Common myeloid progenitor, CD34-positive (primary cell): ENCODE measurements at regions not wholly inside any gene's neighbourhood (a gene's known extent, or its start where the extent isn't known, plus 50 kb on each side); places are given as distances from the start of the nearest gene placed in this dataset.

Experiments used
- CTCF ChIA-PET: fragments of 350-600 bp; sonication (Branson Sonifier 250); formaldehyde crosslinking; loops from one replicate; lab custom pipeline; 2021; ENCODE audit warnings: antibody characterized with exemption; lab: Charles Lee
- POLR2A ChIA-PET: fragments of 350-600 bp; sonication (Branson Sonifier 250); formaldehyde crosslinking; loops from one replicate; lab custom pipeline; 2021; ENCODE audit warnings: antibody characterized with exemption; lab: Charles Lee
- DNase-seq, 3 donors: peaks; one replicate each; pipeline versions ENCODE4 v3.0.0 to v3.0.0-alpha.2; 2013
- H3K27ac ChIP-seq, 2 experiments: 1 replicate in 1 of 2; 2 replicates in 1 of 2; pipeline ENCODE4 v1.7.0; 2013; ENCODE audit warnings: inconsistent platforms in 2 of 2, low read length in 2 of 2, mild to moderate bottlenecking in 2 of 2, low read depth in 1 of 2, moderate library complexity in 1 of 2; ENCODE audit not compliant: severe bottlenecking in 2 of 2, insufficient read depth in 1 of 2, poor library complexity in 1 of 2
- H3K27me3 ChIP-seq, 5 experiments: replicated peaks in 2 of 5; 1 replicate in 3 of 5; 2 replicates in 2 of 5; pipeline versions ENCODE4 v1.6.1 to v1.7.0; 2013; ENCODE audit warnings: low read length in 4 of 5, mild to moderate bottlenecking in 2 of 5, moderate library complexity in 2 of 5, inconsistent platforms in 1 of 5; ENCODE audit not compliant: insufficient read depth in 5 of 5, control insufficient read depth in 4 of 5
- H3K36me3 ChIP-seq, 4 experiments: 1 replicate in 2 of 4; 2 replicates in 2 of 4; pipeline versions ENCODE4 v1.6.1 to v1.7.0; 2013; ENCODE audit warnings: low read length in 3 of 4, control low read depth in 1 of 4, mild to moderate bottlenecking in 1 of 4; ENCODE audit not compliant: control insufficient read depth in 4 of 4, insufficient read depth in 4 of 4
- H3K4me1 ChIP-seq, 4 experiments: 1 replicate in 3 of 4; 2 replicates in 1 of 4; pipeline versions ENCODE4 v1.6.1 to v1.7.1; 2013; ENCODE audit warnings: low read length in 3 of 4, mild to moderate bottlenecking in 3 of 4, control low read depth in 1 of 4, inconsistent platforms in 1 of 4, moderate library complexity in 1 of 4; ENCODE audit not compliant: control insufficient read depth in 4 of 4, insufficient read depth in 4 of 4; ENCODE audit errors: control extremely low read depth in 1 of 4
- H3K4me3 ChIP-seq, 7 experiments: 1 replicate in 4 of 7; 2 replicates in 3 of 7; pipeline versions ENCODE4 v1.5.1 to v1.7.0; 2013; ENCODE audit warnings: mild to moderate bottlenecking in 7 of 7, low read length in 6 of 7, moderate library complexity in 6 of 7, inconsistent platforms in 2 of 7, low read depth in 2 of 7, control low read depth in 1 of 7; ENCODE audit not compliant: insufficient read depth in 4 of 7, control insufficient read depth in 1 of 7; ENCODE audit errors: extremely low read depth in 1 of 7
- H3K9me3 ChIP-seq, 5 experiments: 1 replicate in 4 of 5; 2 replicates in 1 of 5; pipeline versions ENCODE4 v1.6.1 to v1.7.1; 2013; ENCODE audit warnings: low read length in 4 of 5, mild to moderate bottlenecking in 2 of 5, inconsistent platforms in 1 of 5, low read depth in 1 of 5, moderate library complexity in 1 of 5; ENCODE audit not compliant: control insufficient read depth in 4 of 5, insufficient read depth in 2 of 5; ENCODE audit errors: control extremely low read depth in 1 of 5
- WGBS: methylation state at CpG from one replicate; pipeline ENCODE4 v1.1.5; 2013; ENCODE audit not compliant: insufficient coverage; 5-methylcytosine and 5-hydroxymethylcytosine counted together

DNA sequence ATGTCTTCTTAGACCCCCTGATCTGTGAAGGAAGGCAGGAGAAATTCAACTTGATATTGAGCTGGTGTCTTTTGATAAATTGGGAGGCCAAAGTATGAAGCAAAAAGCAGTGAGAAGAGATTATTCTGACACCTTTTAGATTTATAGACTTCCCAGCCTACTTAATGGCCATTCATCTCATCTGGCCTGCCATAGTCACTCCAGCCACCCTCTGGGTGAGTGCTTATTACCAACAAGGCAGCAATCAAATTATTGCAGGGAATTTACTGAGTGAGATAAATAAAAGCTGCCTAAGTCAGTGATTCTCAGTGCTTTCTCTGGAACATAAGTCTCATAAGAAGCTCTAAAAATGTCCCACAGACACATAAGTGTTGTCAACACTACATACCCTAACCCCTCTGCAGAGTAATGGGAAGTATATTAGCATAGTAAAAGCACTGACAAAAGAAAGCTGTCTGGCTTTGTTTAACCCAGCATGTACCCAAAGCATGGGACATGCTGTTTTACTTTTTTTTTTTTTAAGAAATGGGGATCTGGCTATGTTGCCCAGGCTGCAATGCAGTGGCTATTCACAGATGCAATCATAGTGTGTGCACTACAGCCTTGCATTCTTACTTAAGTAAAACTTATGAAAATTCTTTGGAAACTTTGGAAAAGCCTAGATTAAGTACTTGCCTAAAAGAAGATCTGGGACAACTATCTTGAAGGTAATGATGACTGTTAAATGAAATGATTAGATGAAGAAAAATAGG is 725.3 kb downstream of the TUSC7 start:
- ChIA-PET CTCF (interaction anchor here (10.2 kb wide), 1 partner anchor 27 kb away, joined by 109 read pairs; no protein-coding TSS in a partner anchor), POLR2A (no interaction called here)
- Histone ChIP-seq H3K4me1 (peaks cover 0 to 10% (median 3%) of the 10 kb centered on the region in 4 experiments), H3K36me3 (no peaks in the 10 kb centered on the region), H3K4me3 (no peak overlapping the region), H3K27ac (no peak overlapping the region), H3K27me3 (no peaks in the 10 kb centered on the region), H3K9me3 (no peaks in the 10 kb centered on the region)
- DNase-seq: no peak

DNA sequence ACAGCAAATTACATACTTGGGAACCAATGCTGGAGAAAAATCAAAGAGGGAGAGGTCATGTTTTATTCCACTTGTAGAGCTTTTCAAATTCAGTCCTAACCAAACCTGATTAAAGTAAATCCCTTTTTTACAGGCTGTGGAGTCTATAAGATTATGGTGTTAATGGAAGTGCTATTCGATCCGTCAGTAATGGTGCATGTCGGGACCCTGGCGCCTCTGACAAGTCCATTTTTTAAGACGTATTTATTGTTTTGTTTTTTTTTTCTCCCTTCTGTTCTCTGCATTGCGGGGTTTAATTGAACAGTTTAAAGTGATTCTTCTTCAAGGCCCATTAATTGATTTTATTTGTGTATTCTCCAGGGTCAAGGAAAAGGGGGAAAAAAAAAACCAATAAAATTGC is 725.9 kb downstream of the TUSC7 start:
- Histone ChIP-seq H3K9me3 (no peaks in the 10 kb centered on the region), H3K27ac (no peak overlapping the region), H3K4me3 (no peak overlapping the region), H3K4me1 (peaks cover 0 to 10% (median 4%) of the 10 kb centered on the region in 4 experiments), H3K27me3 (no peaks in the 10 kb centered on the region), H3K36me3 (no peaks in the 10 kb centered on the region)
- CTCF ChIA-PET: interaction anchor here (0.6 to 10.2 kb wide), 3 partner anchors 8 to 86 kb away, joined by 3 to 109 read pairs (median 4); no protein-coding TSS in a partner anchor
- WGBS: 100% methylated on average over 1 of the region's 6 CpGs
- no peak for DNase-seq
- POLR2A ChIA-PET: no interaction called here

DNA sequence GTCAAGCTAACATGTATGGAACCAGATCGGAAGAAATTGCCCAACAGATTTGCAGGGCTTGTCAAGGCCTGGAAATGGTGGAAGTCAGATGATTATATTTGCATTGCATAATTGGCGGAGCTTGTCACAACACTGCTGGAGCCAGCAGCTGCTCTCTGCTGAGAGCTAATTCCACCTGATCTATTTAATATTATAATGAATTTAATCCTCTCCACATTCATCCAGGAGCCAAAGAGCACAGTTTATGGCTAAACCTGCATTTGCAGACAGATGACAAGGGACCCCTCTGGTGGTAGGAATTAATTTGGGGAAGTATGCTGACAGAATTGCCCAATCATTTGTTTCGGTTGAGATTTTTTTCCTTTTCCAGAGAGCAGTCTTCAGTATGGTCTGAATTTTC is 730.2 kb downstream of the TUSC7 start:
- Histone ChIP-seq H3K9me3 (no peaks in the 10 kb centered on the region), H3K4me3 (no peak overlapping the region), H3K36me3 (no peaks in the 10 kb centered on the region), H3K4me1 (peaks cover 0 to 5% (median 0%) of the 10 kb centered on the region in 4 experiments), H3K27me3 (no peaks in the 10 kb centered on the region), H3K27ac (no peak overlapping the region)
- WGBS: 100% methylated on average over 1 of the region's 3 CpGs
- POLR2A ChIA-PET: interaction anchor here (0.6 kb wide), 1 partner anchor 1678 kb away, joined by 3 read pairs; no protein-coding TSS in a partner anchor
- DNase-seq: peak; percentile 71 to 80 (median 76)
- CTCF ChIA-PET: interaction anchor here (0.7 to 10.2 kb wide), 26 partner anchors 8 to 669 kb away, joined by 3 to 109 read pairs (median 5); no protein-coding TSS in a partner anchor

DNA sequence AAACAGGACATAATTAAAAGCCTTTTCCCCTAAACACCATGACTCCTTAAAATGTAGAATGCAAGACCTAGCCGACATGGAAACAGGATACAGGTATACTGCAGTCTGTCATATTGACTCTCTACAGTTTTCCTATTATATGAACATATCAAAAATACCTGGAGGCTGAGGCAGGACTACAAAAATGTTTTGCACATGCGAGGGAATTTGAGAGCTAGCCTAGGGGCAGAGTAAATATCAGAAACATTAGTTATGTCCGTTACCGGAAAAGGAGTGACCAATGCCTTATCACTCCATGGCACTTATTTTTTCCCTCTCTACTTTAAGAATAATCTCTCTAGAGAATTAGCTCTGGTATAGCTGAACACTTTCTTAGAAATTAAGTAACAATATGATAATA is 732.3 kb downstream of the TUSC7 start:
- Histone ChIP-seq H3K9me3 (no peaks in the 10 kb centered on the region), H3K27me3 (no peaks in the 10 kb centered on the region), H3K4me3 (no peak overlapping the region), H3K27ac (no peak overlapping the region), H3K36me3 (no peaks in the 10 kb centered on the region), H3K4me1 (peaks cover 0 to 5% (median 0%) of the 10 kb centered on the region in 4 experiments)
- POLR2A ChIA-PET: no interaction called here
- DNase-seq: no peak
- CTCF ChIA-PET: interaction anchor here (1.0 to 10.2 kb wide), 4 partner anchors 34 to 423 kb away, joined by 3 to 109 read pairs (median 24); no protein-coding TSS in a partner anchor
- 89% methylated on average over 1 of the region's 4 CpGs for WGBS

DNA sequence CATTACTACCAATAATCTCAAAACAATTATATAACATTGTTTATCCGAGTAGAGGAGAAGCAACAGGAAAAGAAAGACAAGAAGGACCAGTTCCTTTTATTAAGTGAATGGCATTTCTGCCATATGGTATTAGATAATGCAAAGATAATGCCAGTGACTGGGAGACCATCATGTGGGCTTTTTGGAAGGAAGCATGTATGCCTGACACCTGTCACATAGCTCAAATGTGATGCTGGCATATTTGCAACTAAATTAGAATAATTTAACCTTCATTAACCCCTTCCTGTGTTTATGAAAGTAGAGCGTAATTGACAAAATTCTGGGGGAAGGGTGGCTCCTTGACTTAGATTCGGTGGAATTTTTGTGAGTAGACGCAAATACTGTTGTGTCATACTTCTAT is 733.0 kb downstream of the TUSC7 start:
- H3K4me3 ChIP-seq: no peak overlapping the region
- no peaks in the 10 kb centered on the region for H3K36me3 ChIP-seq
- no peak overlapping the region for H3K27ac ChIP-seq
- no peak for DNase-seq
- H3K27me3 ChIP-seq: no peaks in the 10 kb centered on the region
- no CpG with 5 or more reads among the region's 4 CpGs for WGBS
- peaks cover 0 to 5% (median 0%) of the 10 kb centered on the region in 4 experiments for H3K4me1 ChIP-seq
- POLR2A ChIA-PET: no interaction called here
- CTCF ChIA-PET: interaction anchor here (0.5 to 2.8 kb wide), 3 partner anchors 26 to 383 kb away, joined by 3 to 7 read pairs (median 3); no protein-coding TSS in a partner anchor
- no peaks in the 10 kb centered on the region for H3K9me3 ChIP-seq

DNA sequence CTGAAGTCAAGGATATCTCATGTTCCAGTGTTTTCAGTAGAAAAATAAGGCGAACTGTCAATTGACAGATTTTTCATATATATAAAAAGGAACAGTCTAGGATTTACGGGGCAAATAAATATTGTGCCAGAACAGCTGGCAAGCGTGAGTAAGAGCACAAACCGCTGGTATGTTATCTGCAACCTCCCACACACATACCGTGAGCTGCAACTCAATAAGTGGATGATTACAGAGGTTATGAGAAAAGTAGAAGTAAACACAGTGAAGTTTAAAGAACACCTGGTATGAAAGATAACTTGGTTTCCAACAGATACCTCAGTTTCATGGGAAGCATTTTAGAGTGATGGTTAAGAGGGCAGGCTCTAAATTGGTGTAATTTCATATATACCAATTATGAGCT is 733.4 kb downstream of the TUSC7 start:
- DNase-seq: peak in 2 of 3 donors; percentile 48 to 55

DNA sequence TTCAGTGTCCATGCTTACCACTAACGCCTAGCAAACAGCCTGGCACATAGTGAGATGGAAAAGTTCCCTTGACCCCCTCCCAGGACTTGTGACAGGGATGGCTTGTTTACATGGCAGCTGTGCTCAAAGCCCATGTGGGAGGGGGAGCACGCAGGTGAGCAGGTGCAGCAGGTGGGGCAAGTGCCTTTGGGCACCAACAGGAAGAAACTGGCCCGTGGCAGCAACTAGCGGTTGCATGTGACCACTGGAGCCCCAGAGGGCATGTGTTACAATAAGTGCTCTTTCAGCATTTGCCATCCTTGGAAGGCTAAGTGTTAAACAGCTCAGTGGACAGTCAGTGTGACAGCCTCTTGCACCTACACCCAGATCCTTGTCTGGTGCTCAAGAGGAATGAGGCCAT is 734.6 kb downstream of the TUSC7 start:
- Histone ChIP-seq H3K9me3 (no peaks in the 10 kb centered on the region), H3K27ac (no peak overlapping the region), H3K27me3 (no peaks in the 10 kb centered on the region), H3K4me1 (peaks cover 0 to 5% (median 0%) of the 10 kb centered on the region in 4 experiments), H3K36me3 (no peaks in the 10 kb centered on the region), H3K4me3 (no peak overlapping the region)
- POLR2A ChIA-PET: no interaction called here
- CTCF ChIA-PET: interaction anchor here (1.1 to 2.8 kb wide), 3 partner anchors 8 to 427 kb away, joined by 3 to 7 read pairs (median 4); no protein-coding TSS in a partner anchor
- WGBS: 97% methylated on average over 4 of the region's 4 CpGs
- no peak for DNase-seq

More for the DNA sequence above, 733.4 kb downstream of the TUSC7 start:
- 100% methylated on average over 1 of the region's 5 CpGs for WGBS
- H3K9me3 ChIP-seq: no peaks in the 10 kb centered on the region
- no peak overlapping the region for H3K27ac ChIP-seq
- H3K4me1 ChIP-seq: peaks cover 0 to 5% (median 0%) of the 10 kb centered on the region in 4 experiments
- POLR2A ChIA-PET: no interaction called here
- CTCF ChIA-PET: interaction anchor here (1.3 to 2.8 kb wide), 2 partner anchors 36 to 384 kb away, joined by 3 to 7 read pairs; no protein-coding TSS in a partner anchor
- no peak overlapping the region for H3K4me3 ChIP-seq
- H3K36me3 ChIP-seq: no peaks in the 10 kb centered on the region
- no peaks in the 10 kb centered on the region for H3K27me3 ChIP-seq
